HG02623 (cell line): ENCODE measurements at regions not wholly inside any gene's neighbourhood (a gene's known extent, or its start where the extent isn't known, plus 50 kb on each side); places are given as distances from the start of the nearest gene placed in this dataset.

ENCODE experiments used
- ATAC-seq: cut with Tn5 transposase; IDR thresholded peaks from one replicate; pipeline ENCODE4 v1.9.1; 2021; ENCODE audit warnings: moderate library complexity; ENCODE audit not compliant: unreplicated experiment

DNA sequence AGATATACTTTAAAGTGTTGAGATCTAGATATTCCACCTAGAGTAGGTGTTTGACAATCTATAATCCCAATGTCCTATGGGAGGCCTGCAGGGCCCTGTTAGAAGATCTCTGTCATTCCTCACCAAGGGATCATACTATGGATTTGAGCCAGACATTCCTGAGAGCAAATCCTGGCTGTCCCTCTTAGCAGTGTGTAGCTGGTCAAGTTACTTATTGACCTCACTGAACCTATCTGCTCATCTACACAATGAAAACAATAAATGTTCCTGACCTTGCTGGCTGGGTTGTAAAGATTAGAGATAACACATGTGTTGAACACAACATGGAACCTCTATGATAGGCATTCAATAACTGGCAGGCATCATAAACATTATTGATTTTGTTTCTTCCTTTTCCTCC, 265.6 kb upstream of the ATP11B start:
- no peak for ATAC-seq

DNA sequence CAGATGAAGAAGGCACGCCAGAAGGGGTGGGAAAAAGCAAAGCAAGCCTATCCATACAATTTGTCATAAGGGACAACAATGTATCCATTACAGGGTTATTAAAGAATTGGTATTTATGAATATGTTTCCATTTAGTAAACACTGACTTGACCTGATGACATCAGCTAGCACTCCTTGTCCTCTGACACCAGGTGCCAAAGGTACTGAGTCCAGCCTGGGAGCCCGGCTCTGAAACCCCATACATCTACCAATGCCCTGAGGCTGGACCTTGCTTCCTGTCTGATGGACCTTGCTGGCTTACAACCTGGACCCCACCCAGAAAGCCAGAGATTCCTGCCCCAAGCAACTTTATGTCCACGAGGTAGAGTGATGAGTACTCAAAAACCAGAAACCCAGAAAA, 263.0 kb upstream of the ATP11B start:
- ATAC-seq = no peak

DNA sequence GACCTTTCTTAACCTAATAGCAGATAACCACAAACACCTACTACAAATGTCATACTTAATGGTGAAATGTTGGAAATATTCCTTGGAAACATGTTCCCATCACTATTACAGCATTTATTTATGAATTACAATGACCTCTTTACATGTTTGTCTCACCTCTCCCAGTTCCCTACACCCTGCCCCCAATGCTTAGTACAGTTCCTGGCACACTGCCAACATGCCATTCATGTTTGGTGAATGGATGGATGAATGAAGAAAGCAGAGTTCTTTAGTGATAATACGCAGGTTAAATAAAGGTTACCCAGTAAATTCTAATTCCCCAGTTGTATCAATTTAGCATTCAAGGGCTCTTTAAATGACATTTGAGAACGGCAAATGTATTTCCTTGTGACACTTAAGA, 259.9 kb upstream of the ATP11B start:
- no peak for ATAC-seq

GRCh38 chr3:182544542-182544941, 248.8 kb upstream of the ATP11B start:
- no peak for ATAC-seq

- no peak for ATAC-seq
These were observed 231.0 kb upstream of the ATP11B start for GRCh38 chr3:182562274-182562673.

GRCh38 chr3:182565916-182566796, 227.1 kb upstream of the ATP11B start:
- no peak for ATAC-seq

GRCh38 chr3:182567700-182568099, 225.6 kb upstream of the ATP11B start:
- ATAC-seq = no peak

DNA sequence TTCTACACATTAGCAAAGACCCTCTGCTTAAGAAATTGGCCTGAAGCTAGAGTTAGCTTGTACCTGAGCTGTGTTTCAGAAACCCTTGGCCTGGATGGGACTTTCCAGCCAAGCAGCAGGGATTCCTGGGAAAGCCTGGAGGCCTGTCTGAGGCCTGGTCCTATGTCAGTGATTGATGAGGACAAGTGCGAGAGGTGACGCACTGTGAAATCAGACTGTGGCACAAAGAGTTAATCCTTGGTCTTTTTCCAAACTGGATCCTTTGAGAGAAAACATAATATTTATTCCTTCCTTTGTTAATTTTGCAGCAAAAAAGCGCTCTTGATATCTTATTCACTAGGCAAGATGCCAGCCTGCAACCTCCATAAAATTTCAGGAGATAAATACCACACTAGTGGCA, 225.0 kb upstream of the ATP11B start:
- ATAC-seq = no peak

DNA sequence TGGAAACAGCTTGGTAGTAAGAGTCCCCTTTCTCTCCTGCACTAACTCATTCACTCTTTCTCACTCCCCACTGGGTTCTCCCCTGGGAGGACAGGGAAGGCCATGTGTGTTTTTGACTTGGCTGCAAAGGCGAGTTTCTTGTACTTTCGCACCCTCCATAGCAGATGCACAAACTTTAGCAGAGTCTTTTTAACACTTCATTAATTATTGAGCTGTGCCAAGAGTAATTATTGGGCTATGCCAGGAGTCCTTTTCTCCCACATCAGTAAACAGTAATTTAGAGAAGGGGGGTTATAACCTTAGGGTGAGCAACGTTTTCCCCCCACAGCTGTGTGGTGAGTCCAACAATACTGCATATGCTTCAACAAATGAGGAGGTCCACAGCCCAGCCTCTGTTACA, 224.4 kb upstream of the ATP11B start:
- ATAC-seq = no peak

GRCh38 chr3:182570946-182571594, 222.2 kb upstream of the ATP11B start:
- no peak for ATAC-seq

DNA sequence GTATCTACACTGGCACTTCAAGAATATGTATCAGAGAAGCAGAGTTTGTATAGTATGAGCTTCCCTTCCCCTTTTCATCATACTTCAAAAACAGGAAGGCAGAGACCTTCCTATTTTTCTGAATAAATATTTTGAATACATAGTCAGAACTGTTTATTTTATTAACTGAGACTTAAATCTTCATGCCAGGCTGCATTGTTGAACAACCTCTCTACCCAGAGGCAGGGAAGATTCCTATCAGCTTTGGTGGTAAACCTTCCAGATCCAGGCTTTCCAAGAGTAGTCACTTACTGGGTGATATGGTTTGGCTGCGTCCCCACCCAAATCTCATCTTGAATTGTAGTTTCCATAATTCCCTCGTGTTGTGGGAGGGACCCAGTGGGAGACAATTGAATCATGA, 217.4 kb upstream of the ATP11B start:
- ATAC-seq = no peak

GRCh38 chr3:182583545-182583944, 209.8 kb upstream of the ATP11B start:
- no peak for ATAC-seq

GRCh38 chr3:182585532-182586150, 207.7 kb upstream of the ATP11B start:
- no peak for ATAC-seq

GRCh38 chr3:182592747-182593146, 200.6 kb upstream of the ATP11B start:
- no peak for ATAC-seq

- no peak for ATAC-seq
These were observed 196.5 kb upstream of the ATP11B start for GRCh38 chr3:182596676-182597410.

GRCh38 chr3:182597621-182598041, 195.7 kb upstream of the ATP11B start:
- no peak for ATAC-seq

DNA sequence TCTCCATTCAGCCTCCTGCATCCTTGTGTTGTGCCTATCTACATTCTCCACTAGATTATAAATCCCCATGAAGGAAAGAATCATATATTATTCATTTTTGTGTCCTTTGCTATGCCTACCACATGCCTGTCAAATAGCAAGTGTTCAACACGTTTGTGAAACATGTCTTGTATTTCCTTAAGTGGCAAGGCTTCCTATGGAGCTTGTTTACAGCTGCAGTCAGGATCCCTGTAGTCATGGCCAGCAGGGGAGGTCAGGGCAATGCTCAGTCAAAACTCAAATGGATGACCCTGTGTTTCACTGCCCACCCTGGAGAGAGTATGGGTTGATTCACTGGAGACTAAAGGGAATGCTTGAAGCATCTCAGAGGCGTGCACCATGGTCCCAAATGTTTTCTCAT, 191.7 kb upstream of the ATP11B start:
- ATAC-seq = no peak

- no peak for ATAC-seq
These were observed 189.8 kb upstream of the ATP11B start for GRCh38 chr3:182603501-182603900.

GRCh38 chr3:182605882-182606611, 187.3 kb upstream of the ATP11B start:
- no peak for ATAC-seq

- ATAC-seq = no peak
These were observed 186.3 kb upstream of the ATP11B start for GRCh38 chr3:182606905-182607504.
